HG02759 (cell line): ENCODE measurements at regions not wholly inside any gene's neighbourhood (a gene's known extent, or its start where the extent isn't known, plus 50 kb on each side); places are given as distances from the start of the nearest gene placed in this dataset.
"Not testable (repeated sequence)": the region's sequence is repeated elsewhere in the genome, so short reads cannot be mapped to it uniquely, and the experiment has no call there.

Experiments used
- ATAC-seq: cut with Tn5 transposase; IDR thresholded peaks from one replicate; pipeline ENCODE4 v1.9.1; 2021; ENCODE audit warnings: mild to moderate bottlenecking, moderate library complexity; ENCODE audit not compliant: unreplicated experiment

DNA sequence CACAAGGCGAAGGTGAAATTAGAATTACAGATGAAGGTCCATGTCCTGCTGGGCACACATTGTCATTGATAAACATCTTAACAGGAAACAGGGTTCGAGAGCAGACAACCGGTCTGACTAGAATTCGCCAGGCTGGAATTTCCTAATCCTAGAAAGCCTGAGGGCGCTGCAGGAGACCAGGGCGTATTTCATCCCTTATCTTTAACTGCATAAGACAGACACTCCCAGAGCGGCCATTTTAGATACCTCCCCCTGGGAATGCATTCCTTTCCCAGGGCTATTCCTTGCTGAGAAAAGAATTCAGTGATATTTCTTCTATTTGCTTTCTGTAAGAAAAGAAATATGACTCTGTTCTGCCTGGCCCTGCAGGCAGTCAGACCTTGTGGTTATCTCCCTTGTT lies 357.7 kb downstream of the FAM170A start:
- ATAC-seq: not testable (repeated sequence)

DNA sequence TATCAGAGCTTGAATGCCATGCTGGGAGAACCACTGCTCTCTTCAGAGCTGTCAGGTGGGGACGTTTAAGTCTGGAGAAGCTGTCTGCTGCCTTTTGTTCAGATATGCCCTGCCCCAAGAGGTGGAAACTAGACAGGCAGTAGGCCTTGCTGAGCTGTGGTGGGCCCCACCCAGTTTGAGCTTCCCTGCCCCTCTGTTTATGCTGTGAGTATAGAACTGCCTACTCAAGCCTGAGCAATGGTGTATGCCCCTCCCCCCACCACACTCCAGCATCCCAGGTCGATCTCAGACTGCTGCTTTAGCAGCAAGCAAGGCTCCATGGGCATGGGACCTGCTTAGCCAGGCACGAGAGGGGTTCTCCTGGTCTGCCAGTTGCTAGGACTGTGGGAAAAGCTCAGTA lies 362.3 kb downstream of the FAM170A start:
- ATAC-seq: no peak

DNA sequence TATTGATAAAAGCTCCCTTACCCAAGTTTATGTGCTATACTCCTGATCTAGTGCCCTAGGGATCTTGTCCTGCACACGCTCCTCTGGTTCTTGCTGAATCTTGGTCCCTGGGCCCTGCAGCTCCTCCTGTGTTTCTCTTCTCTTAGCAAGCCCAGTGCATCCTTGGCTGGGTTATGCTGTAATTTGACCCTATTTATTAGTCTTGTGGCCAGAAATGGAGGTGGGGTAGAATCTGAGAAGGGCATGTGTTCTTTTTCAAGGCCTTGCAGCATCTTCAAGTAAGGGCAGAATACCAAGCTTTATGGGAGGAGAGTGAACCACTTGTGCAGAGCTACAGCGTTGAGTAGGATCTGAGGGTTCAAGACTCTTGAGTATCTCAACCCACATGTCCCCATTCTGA lies 366.8 kb downstream of the FAM170A start:
- ATAC-seq: no peak

DNA sequence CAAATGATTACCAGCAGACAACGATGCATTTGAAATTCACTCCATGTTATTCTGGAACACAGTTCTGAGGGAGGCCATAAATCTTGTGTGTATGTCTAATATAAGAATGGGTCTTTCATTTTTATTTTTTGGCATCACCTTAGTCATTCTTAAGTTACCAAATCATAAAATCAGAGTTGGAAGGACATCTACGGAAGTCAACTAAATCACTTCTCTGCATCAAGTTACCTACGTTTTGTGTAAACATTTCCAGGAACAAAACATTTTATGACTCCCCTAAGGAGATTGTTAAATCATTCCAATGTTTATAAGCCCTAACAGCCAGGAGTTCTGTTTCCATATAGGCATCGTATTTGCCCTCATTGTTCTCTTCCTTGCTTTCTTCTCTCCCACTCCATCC lies 378.2 kb downstream of the FAM170A start:
- ATAC-seq: no peak

DNA sequence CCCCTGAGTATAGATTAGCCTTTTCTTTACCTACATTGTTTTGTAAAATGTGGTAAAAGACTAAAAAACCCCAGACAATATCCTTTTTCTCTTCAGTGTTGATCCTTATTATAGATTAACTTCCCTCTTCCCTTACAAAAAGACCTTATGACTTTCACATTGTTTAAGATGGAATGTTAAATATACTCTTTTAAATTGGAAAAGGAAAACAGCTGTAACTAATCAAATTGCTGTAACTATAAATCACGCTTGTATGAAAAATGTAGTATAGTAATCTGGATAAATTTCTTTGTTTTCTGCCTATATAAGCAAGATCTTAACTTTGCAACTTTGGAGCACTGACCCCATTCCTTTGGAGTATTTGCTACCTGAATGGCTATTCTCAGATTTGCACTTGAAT lies 383.1 kb downstream of the FAM170A start:
- no peak for ATAC-seq

DNA sequence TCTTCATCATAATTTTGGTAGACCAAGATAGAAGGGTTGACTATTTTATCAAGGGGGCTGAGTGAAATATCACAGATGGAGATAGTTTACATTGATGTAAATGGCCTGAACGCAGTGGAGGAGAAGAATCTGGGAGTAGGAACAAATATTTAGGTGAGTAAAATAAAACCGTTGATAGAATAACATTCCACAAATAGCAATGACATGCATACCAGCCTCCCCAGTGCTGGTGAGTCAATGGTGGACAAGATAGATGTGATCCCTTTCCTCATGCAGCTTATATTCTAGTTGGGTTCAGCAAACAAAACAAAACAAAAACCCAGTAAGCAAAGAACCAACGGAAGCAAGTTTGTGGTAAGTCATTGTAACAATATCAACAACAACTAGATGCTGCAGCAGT lies 385.2 kb downstream of the FAM170A start:
- no peak for ATAC-seq

DNA sequence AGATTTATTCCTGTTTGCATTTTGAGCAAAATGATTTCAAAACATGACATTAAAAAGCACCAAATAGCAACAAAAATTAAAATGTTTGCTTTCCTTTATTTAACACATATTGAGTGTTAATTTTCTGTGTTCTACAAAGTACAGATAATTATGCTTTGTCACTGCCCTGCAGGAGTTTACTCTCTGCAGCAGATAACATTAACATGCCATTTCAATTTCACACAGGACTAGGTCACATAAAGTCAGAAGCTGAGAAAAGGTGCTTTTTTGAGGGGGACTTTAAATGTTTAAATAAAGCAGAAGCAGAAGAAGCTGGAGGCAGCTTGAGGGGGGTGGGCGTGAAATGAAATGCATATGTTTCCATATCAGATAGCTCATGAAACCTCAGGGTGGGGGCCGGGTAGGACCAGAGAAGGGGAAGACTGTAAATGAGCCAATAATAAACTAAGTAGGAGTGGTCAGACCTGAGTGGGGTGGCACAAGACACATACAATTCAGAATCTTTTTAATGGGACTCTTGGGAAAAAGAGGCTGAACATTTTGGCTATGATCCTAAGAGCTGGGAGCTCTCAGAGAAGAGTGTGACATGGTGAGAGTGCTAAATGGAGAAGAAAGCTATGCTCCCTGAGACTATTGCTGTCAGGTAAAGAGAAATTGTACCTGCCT lies 387.5 kb downstream of the FAM170A start:
- ATAC-seq: no peak

DNA sequence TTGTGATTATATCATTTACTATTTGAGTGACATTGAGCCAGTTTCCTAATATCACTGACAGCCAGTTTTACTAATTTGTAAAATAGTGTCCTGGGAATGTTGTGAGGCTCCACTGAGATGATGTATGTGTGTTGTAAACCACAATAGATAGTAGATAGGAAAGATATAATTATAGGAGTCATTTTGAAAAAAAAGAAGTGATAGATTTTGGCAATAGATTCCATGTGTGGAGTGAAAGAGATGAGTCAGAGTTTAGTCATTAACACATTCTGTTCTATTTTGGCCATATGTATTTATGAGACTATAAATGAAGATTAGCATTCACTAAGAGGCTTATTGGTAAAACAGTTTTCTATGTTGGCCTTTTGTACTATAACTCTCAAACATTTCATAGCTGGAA lies 388.2 kb downstream of the FAM170A start:
- no peak for ATAC-seq

DNA sequence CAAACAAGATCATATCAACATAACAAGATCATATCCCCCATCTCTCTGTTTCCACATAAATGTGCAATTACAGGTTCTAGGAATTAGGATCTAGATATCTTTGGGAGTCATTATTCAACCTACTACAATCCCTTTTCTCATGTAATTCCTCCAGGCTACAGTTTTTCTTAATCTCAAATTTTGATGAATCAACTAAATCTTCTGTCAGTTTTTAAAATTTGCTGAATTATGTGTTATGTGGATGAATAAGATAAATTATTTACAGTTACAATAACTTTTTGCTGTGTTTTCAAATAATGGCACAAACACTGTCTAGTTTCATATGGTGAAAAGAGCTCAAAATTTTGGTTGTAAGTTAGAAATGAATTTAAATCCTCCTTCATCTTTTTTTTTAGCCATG lies 405.8 kb downstream of the FAM170A start:
- no peak for ATAC-seq

DNA sequence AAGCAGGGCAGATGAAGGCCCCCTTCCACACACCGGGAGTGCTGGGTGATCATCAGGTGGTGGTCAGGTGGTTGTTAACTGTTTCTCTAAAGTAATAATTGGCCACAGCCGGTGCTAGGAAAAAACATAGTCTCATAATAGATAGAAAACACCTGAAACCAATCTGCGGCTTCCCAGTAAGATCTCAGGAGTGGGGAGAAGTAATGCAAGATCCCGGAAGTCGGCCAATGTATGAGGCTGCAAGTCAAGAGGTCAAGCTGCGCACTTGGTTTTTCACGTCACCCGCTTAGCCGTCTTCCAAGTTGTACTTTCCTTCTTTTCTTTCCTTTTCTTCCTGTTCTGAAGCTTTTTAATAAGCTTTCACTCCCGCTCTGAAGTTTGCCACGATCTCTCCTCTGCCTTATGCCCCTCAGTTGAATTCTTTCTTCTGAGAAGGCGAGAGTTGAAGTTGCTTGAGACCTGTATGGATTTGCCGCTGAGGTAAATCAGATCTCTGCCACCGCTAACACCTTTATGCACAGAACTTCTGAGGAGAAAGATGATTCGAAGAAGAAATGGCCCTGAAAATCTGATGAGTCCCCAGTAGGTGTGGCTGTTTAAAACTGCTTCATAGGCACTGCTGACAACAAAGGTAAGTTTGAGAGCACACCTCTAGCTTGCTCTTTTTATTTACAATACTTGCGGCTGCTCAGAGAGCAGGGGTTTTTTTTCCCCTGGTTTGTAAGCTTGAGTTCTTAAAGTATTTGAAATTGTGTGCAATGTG lies 406.6 kb downstream of the FAM170A start:
- no peak for ATAC-seq

DNA sequence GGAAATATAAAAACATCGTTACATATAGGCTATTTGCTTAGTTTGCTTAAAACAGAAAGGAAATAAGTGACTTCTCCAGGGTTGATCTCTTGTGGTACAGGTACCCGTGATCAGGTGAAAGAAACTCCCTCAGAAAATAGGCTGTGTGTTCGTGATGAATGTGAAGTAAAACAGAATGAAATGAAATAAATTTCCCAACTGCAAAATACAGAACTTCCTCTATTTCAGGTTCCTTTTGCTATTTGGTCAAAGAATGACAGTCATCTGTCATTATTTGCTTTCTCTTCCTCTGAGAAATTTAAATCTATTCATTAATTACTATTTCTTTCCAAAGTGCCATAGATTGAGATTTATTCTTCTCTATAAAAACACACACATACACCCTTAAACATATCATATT lies 408.1 kb downstream of the FAM170A start:
- no peak for ATAC-seq

DNA sequence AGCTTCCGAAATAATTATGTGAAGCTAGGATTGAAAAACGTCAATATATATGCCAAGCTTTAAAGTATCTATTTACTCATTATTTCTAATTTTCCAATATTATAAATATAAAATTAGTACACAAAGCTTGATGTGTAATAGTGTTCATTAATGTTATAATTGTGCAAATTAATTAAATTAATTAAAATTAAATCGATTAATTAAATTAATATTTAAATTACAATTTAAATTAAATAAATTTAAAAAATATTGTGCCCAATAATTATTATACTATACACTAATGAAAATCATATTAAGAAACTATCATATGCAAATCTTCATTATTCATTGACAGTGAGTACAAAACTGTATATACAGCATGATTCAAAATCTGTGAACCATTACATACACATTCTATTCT lies 409.8 kb downstream of the FAM170A start:
- ATAC-seq: no peak

DNA sequence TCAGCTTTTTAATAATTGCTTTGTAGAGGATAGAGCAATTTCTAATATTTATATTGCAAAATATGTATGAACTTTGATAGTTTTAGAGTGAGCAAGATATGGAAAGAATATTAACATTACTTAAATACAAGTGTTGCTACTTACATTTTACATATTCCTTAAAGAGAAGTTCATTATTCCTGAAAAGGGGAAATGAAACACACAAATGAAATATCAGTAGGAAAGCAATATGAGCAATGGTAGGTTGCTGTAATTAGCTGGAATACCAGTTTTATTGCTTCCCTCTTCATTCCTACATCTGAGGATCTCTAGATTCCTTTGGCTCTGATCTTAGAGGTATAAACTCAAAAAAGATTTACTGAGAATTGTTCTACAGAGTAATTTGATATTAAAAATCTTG lies 414.1 kb downstream of the FAM170A start:
- ATAC-seq: no peak

DNA sequence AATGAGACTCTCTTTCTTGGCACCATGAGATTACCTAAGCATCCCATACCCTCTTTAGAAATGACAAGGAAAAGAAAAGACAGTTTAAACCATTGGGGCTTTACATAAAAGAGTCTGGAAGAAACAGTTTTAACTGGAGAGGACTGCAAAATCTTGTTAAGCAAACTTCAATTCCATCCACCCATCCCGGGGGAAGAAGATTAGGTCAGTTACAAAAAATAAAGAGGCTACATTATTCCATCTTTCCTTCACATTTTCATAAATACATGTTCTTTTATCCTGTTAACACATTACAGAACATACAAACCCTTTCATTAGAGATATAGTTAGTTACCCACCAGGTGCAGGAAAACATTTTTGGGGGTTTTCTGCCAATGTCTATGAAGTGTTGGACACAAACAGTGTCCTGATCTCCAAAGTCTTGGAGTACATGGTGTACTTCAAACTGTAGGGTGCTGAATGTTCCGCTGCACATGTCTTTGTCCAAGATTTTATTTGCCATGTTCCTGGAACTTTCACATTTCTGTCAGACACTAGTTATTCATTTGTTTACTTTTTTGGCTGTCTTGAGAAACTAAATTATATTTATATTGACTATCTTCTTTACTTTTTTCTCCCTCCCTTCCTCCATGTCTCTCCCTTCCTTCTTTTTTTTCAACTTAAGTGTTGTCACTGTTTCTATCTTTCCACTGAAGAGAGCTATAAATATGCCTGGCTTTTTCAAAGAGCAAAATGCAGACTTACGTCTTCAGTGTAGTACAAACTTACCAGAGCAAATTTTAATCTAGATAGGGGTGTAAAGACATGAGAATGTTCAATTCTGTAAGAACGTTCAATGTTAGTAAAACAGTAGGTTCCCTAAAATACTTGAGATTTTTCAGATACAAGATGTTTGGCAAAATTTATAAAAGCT lies 410.9 kb upstream of the PRR16 start:
- no peak for ATAC-seq

DNA sequence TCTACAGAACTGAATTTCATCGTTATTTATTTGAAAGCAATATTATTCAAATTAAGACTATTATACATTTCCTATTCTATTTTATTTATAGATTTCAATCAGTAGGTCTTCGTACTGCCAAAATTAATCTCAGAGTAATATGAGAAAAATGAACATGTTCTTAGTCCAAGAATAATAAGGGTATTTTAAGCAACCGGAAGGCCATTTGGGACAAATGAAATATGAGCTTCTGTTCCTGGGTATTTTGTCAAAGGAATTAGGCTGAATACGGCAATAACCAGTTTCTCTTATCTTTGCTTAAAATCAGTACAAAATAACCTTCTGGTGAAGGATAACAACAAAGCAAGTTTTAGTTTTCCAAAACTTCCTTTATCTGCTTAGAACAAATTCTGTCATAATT lies 410.3 kb upstream of the PRR16 start:
- ATAC-seq: no peak

DNA sequence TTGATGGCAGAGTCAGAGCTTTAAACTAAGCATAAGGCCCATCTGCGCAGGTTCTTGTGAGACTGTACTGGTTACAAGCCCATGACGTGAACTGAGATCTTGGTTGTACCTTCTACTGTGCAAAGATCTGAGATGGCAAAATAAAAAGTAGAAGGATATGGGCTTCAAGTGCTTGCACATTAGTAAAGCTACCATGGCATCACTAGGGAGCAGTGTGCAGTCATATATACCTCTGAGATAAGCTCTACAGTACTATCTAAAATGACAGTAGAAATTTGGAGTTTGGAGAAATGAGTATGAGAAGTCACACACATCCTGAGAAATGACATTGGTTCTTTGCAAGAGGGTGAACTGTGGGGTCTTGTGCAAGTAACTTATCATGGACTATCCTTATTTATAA lies 408.2 kb upstream of the PRR16 start:
- ATAC-seq: no peak

DNA sequence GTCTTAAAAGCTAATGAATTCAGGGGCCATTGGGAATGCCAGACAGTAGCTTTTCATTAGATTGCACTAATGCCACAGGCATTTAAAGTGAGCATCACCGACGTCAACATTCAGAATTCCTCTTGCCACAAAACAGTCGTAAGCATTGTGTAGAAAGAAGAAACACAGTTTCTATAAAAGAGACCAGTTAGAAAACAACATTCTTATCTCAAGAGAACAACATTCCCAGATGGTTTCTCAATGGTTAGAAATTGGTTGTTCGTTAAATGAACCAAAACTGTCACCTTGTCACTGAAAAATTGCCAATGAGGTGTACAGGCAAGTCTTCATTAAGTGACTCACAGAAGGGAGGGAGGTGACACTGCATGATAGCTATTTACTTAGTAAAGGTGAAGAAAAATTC lies 401.6 kb upstream of the PRR16 start:
- ATAC-seq: no peak

DNA sequence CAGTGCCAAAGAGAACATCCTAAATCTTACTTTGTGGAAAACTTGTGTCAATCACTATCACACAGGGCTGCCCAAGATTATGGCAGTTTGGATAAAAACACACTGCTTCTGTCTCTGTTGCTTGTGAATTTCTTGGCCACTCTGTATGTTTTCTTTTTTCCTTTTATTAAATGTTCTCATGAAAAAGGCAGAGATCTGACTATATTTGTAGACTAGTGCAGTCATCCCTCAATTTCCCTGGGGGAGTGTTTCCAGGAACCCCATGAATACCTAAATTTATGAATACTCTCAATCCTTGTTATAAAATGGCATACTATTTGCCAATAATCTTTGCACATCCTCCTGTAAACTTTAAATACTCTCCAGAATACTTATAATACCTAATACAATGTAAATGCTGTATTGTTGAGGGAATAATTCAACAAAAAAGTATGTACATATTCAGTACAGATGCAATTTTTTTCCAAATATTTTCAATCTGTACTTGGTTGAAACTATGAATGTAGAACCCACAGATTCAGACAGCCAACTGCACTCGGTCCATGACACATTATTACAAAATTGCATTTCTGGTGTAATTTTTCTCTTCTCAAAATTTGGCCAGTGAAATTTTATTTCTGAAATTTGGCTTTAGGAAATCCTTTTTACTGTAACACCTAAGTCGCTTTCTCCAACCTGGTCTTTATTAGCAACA lies 391.9 kb upstream of the PRR16 start:
- no peak for ATAC-seq

DNA sequence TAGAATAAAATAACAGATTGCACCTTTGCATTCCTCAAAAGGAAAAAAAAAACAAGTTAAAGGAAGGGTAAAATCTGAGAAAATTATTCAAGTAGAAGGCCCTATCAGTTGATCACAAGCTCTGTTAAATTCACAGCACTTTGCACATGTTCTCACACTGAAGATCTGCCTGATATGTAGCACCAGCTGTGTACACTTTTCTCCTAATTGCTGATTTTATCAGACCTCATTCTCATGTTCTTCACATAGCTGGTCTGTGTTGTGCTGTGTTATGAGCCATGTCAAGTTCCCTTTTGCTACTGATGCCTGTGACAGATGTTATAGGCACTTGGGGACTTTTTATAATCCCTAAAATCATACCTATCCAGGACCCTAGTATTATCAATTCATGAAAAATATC lies 390.4 kb upstream of the PRR16 start:
- ATAC-seq: no peak

DNA sequence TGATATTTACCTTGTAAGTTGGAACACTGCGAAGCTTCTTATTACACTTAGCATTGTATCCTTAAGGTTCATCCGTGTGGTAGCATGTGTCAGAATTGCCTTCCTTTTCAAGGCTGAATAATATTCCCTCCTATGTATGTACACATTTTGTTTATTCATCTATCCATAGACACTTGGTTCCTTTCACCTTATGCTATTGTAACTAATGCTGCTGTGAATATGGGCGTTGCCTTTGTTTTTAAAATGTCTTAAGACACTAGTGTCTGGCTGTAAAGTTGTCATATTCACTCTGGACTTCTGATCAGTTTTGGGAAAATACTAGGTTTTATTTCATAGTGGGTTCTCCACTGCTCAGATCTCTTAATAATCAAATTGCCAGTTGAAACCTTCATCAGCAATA lies 383.3 kb upstream of the PRR16 start:
- no peak for ATAC-seq
